ENCODE measurements at regions not wholly inside any gene's neighbourhood (a gene's known extent, or its start where the extent isn't known, plus 50 kb on each side); places are given as distances from the start of the nearest gene placed in this dataset.

DNA sequence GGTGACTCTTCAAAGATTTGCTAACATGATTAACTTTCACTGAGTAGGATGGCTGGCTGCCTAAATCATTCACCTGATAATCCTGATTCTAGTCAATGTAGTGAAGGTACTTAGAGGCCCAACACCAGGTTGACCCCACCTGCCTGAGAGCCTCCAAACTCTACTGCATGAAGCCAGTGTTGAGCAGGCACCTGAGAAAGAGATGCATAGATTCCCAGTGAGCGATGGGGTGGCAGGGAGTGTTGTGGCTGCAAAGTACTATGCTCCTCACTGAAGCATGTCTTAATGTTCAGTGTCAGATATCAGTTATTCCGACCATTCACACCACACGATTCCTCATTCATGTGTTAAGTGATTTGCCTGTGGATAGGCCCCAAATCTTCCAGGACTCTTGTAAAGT is 804.4 kb downstream of the TLE4 start:
- Histone ChIP-seq H3K36me3 (no peaks in the 10 kb centered on the region), H3K9me3 (no peaks in the 10 kb centered on the region), H3K4me1 (no peaks in the 10 kb centered on the region), H3K4me3 (no peak overlapping the region), H3K27ac (no peak overlapping the region), H3K27me3 (no peaks in the 10 kb centered on the region)
- intact Hi-C loops (cut with DNase I), result no loop called here
- ATAC-seq (no peak), DNase-seq (no peak)
- TF ChIP-seq POLR2A (IDR thresholded peaks at IDR 0.05), result no peak
- TF ChIP-seq, protein P1, sequence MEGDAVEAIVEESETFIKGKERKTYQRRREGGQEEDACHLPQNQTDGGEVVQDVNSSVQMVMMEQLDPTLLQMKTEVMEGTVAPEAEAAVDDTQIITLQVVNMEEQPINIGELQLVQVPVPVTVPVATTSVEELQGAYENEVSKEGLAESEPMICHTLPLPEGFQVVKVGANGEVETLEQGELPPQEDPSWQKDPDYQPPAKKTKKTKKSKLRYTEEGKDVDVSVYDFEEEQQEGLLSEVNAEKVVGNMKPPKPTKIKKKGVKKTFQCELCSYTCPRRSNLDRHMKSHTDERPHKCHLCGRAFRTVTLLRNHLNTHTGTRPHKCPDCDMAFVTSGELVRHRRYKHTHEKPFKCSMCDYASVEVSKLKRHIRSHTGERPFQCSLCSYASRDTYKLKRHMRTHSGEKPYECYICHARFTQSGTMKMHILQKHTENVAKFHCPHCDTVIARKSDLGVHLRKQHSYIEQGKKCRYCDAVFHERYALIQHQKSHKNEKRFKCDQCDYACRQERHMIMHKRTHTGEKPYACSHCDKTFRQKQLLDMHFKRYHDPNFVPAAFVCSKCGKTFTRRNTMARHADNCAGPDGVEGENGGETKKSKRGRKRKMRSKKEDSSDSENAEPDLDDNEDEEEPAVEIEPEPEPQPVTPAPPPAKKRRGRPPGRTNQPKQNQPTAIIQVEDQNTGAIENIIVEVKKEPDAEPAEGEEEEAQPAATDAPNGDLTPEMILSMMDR (IDR thresholded peaks at IDR 0.05), result no peak
- WGBS, 4 donors, result 73 to 86% (median 82%) methylated on average over 2 to 3 of the region's 3 CpGs

- no peaks in the 10 kb centered on the region for H3K36me3 ChIP-seq
- no peaks in the 10 kb centered on the region for H3K27me3 ChIP-seq
- intact Hi-C loops (cut with DNase I), result no loop called here
- no peaks in the 10 kb centered on the region for H3K4me1 ChIP-seq
- DNase-seq (no peak), ATAC-seq (no peak)
- H3K27ac ChIP-seq, result no peak overlapping the region
- WGBS, 4 donors, result 14 to 35% (median 22%) methylated on average over 1 of the region's 1 CpG
- no peak overlapping the region for H3K4me3 ChIP-seq
- no peak for TF ChIP-seq POLR2A (IDR thresholded peaks at IDR 0.05)
- TF ChIP-seq, protein P1 (IDR thresholded peaks at IDR 0.05), result no peak
- no peaks in the 10 kb centered on the region for H3K9me3 ChIP-seq
Measured at GRCh38 chr9:80375477-80375876, 803.7 kb downstream of the TLE4 start.

- H3K27me3 ChIP-seq, result no peaks in the 10 kb centered on the region
- intact Hi-C loops (cut with DNase I), result no loop called here
- no peak overlapping the region for H3K27ac ChIP-seq
- DNase-seq, result no peak
- no peaks in the 10 kb centered on the region for H3K36me3 ChIP-seq
- 23 to 44% (median 36%) methylated on average over 2 of the region's 2 CpGs for WGBS, 4 donors
- no peak overlapping the region for H3K4me3 ChIP-seq
- TF ChIP-seq, protein P1 (IDR thresholded peaks at IDR 0.05), result no peak
- TF ChIP-seq POLR2A (IDR thresholded peaks at IDR 0.05), result no peak
- ATAC-seq, result no peak
- no peaks in the 10 kb centered on the region for H3K4me1 ChIP-seq
- H3K9me3 ChIP-seq, result peaks cover 0 to 7% (median 0%) of the 10 kb centered on the region in 12 donors
Measured at GRCh38 chr9:80369641-80370040, 797.9 kb downstream of the TLE4 start.

- Histone ChIP-seq H3K36me3 (no peaks in the 10 kb centered on the region), H3K4me3 (no peak overlapping the region), H3K27me3 (no peaks in the 10 kb centered on the region), H3K4me1 (no peaks in the 10 kb centered on the region), H3K27ac (no peak overlapping the region), H3K9me3 (peaks cover 0 to 7% (median 0%) of the 10 kb centered on the region in 12 donors)
- DNase-seq, result no peak
- ATAC-seq, result no peak
- WGBS, 4 donors, result 0 to 29% (median 18%) methylated on average over 2 of the region's 2 CpGs
- TF ChIP-seq, protein P1 (IDR thresholded peaks at IDR 0.05), result no peak
- TF ChIP-seq POLR2A (IDR thresholded peaks at IDR 0.05), result no peak
- intact Hi-C loops (cut with DNase I), result no loop called here
Measured at GRCh38 chr9:80366626-80367025, 794.9 kb downstream of the TLE4 start.
